CD1c-positive myeloid dendritic cell (primary cell): ENCODE measurements at regions not wholly inside any gene's neighbourhood (a gene's known extent, or its start where the extent isn't known, plus 50 kb on each side); places are given as distances from the start of the nearest gene placed in this dataset.

Experiments used
- DNase-seq: peaks from one replicate; pipeline ENCODE4 v3.0.0-alpha.2; 2016; ENCODE audit errors: extremely low spot score

DNA sequence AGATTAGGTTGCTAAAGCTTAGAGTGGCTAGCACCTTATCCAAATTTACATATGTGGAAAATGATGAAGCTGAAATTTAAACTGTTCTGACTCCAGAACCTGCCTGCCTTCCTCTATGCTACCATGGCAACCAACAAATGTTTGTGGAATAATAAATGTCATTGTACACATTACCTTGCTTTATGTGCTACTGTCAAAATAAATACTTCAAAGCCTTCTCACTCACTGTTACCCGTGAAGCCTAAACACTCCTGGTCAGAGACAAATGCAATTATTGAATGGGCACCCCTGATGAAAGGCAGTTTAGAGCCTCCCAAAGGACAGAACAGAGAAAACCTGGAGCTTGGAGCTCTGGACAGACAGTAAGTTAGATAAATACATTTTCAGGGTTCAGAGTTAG is 158.6 kb downstream of the FAM114A2 start:
- no peak for DNase-seq

DNA sequence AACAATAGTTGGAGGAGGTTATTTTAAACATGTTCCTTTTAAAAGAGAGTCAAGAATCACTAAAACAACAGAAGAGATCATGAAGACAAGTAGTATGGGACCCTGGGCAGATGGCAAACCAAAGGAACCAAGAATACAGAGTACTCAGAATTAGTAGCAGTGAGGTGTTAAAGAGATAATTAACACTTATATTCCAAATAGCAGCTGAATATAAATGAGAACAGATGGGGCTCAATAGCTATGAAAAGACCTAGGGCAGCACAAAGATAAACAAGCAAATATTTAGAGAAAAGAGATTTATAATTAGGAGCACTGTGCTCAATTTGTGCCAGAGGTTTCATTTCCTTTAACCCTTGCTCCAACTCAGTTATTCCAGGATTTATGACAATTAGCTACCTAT is 159.1 kb downstream of the FAM114A2 start:
- no peak for DNase-seq

DNA sequence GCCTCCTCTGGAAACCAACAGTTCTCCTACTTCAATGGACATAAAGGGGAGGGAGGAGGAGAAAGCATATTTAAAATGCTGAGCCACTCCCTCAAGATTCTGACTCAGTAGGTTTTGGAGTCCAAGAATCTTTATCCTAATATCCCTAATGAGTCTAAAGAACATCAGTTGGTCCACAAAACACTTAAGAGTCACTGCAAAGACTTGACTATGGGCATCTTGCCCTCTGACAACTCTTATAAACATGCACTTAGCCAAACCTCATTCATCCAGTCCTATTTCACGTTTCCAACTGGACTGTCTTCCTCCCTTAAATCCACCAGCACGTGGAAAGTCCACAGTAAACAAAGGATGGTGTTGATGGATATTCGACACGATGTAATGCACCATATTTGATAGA is 172.5 kb downstream of the FAM114A2 start:
- DNase-seq, result no peak

DNA sequence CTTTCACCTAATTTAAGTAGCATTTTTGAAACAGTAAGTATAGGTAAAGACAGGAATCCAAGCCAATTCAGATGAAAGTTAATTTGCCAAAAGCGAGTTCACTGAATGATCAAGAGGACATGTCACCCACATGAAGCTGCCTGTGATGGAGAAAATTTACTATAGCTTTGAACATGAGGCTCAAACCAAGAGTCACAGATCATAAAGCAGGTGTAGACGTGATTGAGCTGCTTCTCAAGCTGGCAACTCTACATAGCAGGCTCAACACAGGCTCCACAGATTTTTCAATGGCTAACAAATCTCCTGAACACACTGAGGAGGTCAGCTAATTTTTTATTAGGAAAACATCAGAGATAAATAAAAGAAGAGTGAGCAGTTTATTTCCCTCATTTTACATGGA is 173.7 kb downstream of the FAM114A2 start:
- DNase-seq, result no peak

DNA sequence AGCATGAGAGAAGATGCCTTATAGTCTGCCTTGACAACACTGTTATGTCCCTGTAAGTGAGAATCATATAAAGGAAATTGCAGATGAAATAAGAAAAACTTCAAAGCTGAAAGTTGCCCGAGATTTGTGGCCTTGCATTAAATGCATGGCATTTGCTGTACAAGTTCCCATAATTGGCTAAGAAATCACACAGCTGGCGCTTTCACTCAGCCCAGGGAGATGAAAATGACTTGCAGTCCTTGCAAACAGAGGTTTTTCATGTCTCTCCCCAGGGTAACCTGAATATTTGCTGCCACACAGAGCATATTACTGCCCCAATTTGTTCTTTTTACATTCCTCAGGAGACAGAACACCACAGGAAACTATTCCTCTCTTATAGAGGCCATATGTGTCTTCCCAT is 174.8 kb downstream of the FAM114A2 start:
- no peak for DNase-seq
